Left ventricle myocardium superior (tissue), 1 donor: ENCODE measurements at regions not wholly inside any gene's neighbourhood (a gene's known extent, or its start where the extent isn't known, plus 50 kb on each side); places are given as distances from the start of the nearest gene placed in this dataset.

ENCODE experiments used
- ATAC-seq: fragments of 200-7000 bp; cut with Tn5 transposase; one replicate; pipeline ENCODE4 v1.9.1; 2020; ENCODE audit warnings: mild to moderate bottlenecking, moderate library complexity
- DNase-seq: peaks from one replicate; pipeline ENCODE4 v3.0.0-alpha.2; 2020
- intact Hi-C: fragments of 100-400 bp; cut with micrococcal nuclease; formaldehyde crosslinking; loops from one replicate; pipeline ENCODE4 v1.11.0; 2022
- donor health status: DM: no; HTN: yes; CAD: no; lungs with severe emphysema.

DNA sequence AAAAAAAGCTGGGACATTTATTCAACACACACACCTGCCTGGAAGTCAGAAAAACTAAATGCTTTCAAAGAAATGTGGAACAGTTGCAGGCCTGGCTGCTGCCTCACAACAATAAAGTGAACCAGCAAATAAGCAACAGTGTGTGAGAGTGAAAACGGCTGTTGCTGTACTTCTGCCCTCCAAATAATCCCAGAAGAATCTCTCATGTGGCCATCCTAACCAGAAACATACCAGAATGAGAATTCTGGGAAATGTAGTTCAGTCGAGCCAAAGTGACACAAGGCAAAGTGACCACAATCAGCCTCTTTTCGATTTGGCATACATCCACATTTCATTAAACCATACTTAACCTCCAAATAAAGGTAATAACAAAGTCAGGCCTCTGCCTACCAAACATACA lies 204.5 kb downstream of the SLC7A11 start:
- ATAC-seq (peak; percentile 39), DNase-seq (no peak)
- intact Hi-C loops: loop anchor here (5.0 to 10.0 kb wide), 3 partner anchors 145 to 837 kb away; no protein-coding TSS in a partner anchor

DNA sequence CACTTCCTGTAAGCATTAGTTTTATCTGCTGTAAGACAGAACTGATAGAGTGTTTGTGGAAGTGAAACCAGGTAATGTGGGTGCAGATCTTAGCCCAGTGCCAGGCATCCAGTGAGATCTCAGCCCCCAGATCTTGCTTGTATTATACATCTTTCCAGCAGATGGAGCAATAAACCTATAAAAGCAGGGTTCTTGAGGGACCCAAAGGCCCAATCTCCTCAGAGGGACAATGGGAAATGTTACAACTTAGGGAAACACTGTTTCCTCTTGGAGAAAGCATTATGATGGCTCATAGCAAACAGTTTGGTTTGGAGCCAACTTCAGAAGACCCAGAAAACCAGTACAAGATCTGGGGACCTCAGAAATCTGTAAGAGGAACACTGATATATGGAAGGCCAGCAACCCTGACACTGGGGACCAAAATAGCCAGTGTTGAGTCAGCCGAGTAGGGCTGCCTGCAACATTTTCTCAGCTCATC lies 206.3 kb downstream of the SLC7A11 start:
- DNase-seq (no peak), ATAC-seq (peak; percentile 94)
- intact Hi-C loops: loop anchor here (5.0 to 10.0 kb wide), 3 partner anchors 146 to 839 kb away; no protein-coding TSS in a partner anchor

DNA sequence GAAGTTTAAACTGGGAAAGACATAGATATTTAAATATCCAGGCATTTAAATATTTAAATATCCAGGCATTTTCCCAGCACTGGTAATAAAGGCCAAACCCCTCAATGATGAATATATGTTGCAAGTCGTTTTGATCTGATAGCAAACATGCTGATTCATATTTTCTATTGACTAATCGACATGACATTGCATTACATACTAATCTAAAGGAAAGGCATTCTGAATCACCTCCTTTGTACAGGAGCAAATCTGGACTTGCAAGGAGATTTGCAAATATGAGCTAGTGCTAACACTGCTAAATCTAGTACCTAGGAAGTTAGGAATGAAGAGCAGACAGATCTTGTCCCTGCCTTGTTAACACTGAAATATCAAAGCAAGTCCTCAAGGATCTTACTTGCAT lies 207.3 kb downstream of the SLC7A11 start:
- no peak for DNase-seq
- ATAC-seq: no peak
- intact Hi-C loops: loop anchor here (5.0 to 10.0 kb wide), 3 partner anchors 147 to 840 kb away; no protein-coding TSS in a partner anchor

DNA sequence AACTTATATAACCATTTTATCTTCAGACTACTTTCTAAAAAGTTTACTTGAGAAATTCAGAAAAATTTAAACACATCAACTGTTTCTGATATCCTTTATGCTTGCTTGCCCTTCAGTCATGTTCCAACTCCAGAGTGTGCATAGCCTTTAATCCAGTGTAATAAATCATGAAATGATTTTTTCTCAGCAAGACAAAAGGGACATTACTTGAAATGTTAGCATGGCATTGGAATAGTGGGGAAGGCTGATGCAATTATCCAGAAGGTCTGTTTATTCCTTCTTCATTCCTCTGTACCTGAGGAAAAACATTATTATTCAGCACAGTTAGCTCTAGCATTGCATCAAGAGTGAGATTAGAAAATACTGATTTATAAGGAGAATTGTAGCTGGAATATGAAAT lies 209.9 kb downstream of the SLC7A11 start:
- intact Hi-C loops: loop anchor here (10.0 kb wide), 1 partner anchor 843 kb away; no protein-coding TSS in a partner anchor
- no peak for ATAC-seq
- DNase-seq: no peak

DNA sequence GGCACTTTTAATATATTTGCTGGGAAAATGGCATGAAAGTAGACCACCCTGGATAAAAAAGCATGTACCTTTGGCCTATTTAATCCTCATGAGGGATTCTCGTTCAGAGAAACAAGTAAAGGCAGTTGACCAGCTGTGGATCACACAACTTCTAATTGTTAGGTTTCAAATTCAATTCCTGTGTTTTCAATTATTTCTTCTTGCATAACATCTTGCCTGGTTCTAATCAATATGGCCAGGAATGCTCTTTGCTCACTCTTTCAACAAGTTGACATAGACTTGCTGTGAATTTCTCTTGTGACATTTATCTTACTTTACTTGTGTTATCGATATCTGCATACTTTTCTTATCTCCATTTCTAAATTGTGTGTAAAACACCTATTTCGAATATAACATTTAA lies 211.8 kb downstream of the SLC7A11 start:
- ATAC-seq: no peak
- intact Hi-C loops: loop anchor here (10.0 kb wide), 1 partner anchor 844 kb away; no protein-coding TSS in a partner anchor

DNA sequence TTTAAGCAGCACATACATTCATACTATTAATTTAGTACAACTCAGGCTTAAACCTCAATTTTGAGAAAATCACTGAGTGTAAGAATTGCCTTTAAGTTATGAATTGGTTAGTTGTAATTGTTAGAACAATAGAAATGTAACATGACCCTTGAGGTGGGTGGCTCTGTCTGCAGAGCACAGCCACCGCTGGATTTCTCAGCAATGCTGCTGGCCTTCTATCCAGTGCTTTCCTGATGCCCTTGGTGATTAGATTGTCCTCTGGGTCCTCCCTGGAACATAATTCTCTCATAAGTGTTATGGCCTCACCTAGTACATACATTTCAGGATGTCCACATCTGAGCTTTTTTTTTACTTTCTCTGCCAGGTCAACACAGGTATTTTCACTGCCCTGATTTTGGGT lies 213.2 kb downstream of the SLC7A11 start:
- intact Hi-C loops: no loop called here
- ATAC-seq (no peak), DNase-seq (no peak)

More for the DNA sequence above, 211.8 kb downstream of the SLC7A11 start:
- DNase-seq: no peak

DNA sequence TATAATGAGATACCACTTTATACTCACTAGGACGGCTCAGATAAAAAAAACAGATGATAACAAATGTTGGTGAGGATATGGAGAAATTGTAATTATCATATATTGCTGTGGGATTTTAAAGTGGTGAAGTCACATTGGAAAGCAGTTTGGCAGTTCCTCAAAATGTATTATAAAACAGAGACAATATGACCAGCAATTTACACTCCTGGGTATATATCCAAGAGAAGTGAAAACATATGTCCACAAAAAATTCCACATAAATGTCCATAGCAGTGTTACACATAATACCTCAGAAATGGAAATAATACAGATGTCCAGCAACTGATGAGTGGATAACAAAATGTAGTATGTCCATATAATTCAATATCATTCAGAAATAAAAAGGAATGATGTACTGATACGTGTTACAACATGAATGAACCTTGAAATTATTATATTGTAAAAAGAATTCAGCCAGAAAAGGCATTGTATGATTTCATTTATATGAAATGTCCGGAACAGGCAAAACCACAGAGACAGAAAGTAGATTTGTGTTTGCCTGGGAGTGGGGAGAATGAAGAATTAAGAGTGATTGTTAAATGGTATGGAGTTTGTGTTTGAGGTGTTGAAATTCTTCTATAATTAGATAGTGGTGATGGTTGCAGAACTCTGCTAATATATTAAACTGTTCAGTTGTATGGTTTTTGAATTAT lies 220.9 kb downstream of the SLC7A11 start:
- DNase-seq: no peak
- no peak for ATAC-seq
- intact Hi-C loops: no loop called here

DNA sequence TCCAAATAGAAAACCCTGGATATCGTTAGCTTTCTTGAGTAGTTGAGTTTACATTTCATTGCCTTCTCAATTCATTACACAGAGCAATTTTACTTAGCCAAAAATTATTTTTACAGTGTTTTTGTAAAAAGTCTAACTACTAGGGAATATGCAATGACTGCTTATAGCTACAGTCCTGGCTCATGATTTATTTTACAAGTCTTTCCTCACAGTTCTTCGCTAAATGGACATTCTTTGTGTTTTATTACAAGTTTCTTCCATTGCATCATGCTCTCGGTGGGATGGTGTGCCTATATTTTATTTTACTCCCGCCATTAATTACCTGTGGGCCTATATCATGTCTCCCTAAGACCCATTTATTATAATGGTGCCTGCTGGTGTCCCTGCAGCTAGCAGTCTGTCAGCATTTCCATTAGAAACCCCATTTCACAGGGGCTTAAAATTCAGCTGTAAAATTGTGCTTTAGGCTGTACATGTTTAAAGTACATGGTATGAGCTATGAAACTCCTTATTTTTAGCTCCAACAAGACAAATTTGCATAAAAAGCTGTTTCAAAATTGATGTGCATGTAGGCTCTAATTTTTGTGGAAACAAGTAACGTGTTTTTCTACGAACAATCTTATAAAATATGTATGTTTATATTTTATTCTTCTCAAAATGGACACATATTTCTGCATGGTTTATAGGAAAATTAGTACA lies 227.4 kb downstream of the SLC7A11 start:
- intact Hi-C loops: no loop called here
- no peak for DNase-seq
- no peak for ATAC-seq

DNA sequence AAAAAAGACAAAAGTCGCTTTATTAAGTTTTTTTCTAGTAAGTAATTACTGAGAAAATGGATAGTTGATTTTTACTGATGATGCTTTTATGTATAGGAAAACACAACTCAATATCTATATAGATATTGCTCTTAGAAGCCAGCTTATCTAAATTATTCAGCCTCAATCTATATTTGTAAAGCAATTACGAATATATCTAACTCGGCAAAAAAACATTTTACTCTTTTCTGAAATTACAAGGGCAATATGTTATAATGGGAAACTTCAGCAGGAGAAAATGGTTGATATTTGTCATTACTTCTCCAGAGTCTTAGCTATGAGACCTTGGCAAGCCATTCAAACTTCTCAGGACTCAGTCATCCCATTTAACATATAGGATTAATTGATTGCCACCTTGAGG lies 228.5 kb downstream of the SLC7A11 start:
- DNase-seq (no peak), ATAC-seq (no peak)
- intact Hi-C loops: no loop called here

DNA sequence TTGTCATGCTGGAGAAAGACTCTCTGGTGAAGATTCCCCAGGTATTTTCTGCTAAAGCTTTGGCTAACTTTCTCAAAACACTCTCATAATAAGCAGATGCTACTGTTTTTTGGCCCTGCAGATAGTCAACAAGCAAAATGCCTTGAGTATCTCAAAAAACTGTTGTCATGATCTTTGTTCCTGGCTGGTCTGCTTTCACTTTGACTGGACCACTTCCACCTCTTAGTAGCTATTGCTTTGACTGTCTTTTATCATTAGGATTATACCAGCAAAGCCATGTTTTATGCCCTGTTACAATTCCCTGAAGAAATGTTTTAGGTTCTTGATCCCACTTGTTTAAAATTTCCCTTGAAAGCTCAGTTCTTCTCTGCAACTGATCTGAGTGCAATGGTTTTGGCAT lies 231.5 kb downstream of the SLC7A11 start:
- no peak for ATAC-seq
- DNase-seq: no peak
- intact Hi-C loops: no loop called here

DNA sequence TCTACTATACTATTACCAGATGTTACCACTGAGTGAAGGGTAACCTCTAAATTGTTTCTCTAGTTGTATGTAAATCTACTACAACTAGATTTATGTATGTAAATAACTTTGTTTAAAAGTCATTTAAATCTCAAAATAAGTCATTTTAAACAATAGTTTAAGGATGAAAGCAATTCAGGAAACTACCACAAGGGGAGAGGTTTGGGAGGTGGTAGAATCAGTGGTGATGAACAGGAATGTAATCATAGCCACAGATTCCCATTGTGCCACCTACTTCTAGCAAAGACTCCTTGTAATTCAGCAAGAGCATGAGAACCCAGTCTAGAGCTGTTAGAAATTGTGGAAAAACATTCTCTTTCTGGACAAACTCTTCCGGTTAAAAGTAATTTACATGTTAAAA lies 234.6 kb downstream of the SLC7A11 start:
- no peak for ATAC-seq
- intact Hi-C loops: no loop called here
- DNase-seq: no peak

DNA sequence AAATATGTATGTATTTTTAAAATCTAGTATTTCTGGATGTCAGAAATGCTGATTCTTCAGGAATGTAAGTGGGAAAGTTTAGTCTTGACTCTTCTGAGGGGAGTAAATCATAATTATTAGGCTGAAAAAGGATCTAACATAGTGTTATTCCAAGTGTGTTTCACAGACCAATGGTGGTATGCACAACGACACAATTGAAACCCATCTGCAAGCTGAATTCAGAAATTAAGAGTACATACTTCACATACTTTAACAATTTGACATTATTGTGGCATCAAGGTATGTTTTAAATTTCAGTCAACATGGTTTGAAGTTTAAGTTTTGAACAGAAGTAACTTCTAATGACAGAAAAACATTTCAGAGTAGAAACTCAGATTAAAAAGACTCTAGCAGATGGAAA lies 236.7 kb downstream of the SLC7A11 start:
- ATAC-seq: no peak
- intact Hi-C loops: no loop called here
- no peak for DNase-seq

DNA sequence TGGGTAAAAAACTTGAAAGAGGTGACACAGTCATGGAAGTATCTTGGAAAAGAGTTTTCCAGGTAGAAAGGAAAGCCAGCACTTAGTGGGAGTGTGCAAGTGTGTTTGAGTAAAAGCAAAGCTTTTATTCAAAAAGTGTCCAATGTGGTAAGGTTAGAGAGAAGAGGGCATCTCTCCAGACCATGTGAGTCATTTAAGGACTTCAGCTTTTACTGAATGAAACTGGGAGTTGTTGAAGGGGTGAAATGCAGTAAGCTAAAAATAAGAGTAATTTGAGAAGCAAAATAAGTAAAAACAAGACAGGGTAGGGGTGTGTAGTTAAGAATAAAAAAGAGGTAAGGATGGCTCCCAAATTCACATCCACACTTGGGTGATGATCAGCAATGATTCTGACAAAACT lies 238.9 kb downstream of the SLC7A11 start:
- no peak for ATAC-seq
- intact Hi-C loops: no loop called here
- DNase-seq: no peak

DNA sequence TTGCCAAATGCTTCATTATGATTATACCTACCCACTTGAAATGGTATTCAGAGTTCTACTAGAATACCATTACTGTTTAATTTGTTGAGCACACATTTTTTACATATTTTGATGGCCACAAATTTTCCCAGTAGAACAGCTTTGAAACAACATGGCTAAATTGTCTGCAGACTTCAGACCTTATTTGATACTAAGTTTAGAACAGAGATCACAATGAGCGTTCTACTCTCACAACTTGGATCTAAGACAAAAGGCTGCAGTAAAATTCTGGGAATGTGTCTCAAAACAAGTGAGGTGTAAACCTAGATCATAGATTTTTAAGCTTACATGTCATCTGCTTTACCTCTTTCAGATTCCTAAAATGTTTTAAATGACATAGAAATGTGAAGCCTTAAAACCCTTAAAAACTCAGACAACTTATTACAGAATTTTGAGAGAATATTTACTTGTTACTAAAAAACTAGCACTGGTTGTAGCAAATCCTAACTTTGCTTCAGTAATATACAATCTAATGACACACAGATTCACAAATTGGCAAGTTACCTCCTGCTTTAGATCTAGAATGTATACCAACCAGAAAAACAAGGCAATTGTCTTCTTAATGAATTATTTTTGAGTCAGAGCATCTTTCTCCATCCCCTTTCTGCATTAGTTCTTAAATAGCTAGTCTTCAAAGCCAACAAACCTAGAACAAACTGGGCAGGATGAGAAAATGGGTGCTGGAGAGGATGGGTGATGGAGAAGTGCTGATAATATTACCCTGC lies 243.3 kb downstream of the SLC7A11 start:
- intact Hi-C loops: no loop called here
- ATAC-seq (no peak), DNase-seq (no peak)

DNA sequence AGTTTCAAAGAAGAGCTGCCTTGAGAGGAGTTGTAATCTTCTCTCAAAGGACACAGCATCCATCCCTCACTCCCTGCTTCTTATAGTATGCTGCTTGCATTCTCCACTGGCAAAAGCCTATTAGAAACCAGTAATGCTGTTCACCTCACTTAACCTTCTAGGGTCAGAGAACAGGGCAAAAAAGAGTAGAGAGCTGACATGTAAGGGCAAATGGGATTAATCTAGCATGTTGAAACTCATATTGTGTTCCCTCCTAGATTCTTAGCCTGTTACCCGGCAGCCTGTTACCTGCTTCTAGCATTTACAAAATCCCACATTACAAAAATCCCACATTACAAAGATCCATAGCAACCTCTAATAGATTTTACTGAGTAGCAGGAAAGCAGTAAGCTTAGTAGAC lies 244.7 kb downstream of the SLC7A11 start:
- intact Hi-C loops: no loop called here
- DNase-seq (no peak), ATAC-seq (no peak)

DNA sequence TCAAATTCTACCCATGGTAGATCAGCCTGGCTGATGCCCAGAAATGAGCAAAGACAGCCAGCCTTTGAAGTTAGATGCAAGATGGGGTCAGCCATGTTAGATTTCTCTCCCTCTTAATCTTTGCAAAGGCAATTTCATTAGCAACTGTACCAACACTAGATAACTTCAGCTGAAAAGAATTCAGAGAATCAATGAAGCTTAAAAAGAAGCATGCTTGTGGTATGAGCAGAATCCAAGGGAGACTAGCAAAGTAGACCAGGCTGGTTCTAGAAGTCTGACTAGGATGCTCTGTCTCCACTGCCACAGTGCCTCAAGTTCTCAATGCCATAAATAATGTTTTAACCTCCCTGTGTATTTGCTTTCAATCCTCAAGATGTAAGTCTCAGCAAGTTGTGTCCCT lies 247.3 kb downstream of the SLC7A11 start:
- ATAC-seq: no peak
- intact Hi-C loops: no loop called here
- no peak for DNase-seq

DNA sequence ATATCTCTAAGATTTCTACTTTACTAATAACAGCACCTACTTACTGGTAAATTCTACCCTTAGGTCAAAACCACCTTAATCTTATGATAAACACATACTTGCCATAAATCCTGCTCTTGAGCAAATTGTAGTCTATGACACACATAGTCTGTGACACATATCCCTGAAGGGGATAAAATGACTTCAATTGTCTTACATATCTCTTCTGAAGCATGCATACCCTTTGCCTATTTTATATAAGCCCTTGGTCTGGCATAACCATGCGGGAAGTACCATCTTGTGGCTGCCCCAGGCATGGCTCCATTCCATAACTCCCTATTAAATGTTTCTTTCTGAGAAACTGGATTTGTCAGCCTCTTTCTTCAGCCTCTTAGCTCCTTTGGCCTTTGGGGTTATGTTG lies 248.9 kb downstream of the SLC7A11 start:
- no peak for ATAC-seq
- intact Hi-C loops: no loop called here
- no peak for DNase-seq

DNA sequence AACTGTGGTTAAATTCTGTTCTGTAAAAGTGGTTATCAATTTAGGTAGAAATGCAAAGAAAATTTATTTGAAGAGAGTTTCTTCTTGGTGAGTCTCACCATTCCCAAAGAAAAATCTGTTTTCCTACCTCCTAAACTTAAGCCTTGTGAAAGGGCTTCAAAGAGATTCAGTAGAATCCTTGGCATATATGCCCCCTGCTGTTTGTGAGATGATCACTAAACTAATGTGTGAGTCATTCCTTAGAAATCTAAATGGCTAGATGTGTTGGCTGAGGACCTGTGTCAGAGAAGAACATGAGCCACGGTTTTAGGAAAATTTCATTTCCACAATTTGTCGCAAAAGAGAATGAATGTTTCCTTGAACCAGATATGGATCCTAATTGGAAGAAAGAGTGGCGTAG lies 260.9 kb downstream of the SLC7A11 start:
- intact Hi-C loops: no loop called here
- ATAC-seq (no peak), DNase-seq (no peak)

DNA sequence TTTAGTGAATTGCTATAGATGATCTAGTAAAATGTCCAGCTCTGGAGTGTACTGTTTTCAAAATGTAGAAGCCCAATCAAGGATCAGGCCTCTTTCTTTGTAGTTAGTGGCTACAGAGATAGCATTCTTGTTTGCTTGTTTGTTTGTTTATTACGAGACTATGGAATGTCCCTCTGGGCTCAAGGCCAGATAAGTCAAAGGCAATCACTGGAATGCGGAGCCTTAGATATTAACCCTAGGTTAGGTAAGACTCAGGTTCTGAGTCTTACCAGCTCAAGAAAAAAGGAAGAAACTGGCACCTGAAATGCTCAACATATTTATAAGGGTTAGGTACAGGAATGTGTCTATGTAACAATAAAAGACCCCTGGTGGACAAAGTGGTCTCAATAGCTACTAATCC lies 261.5 kb downstream of the SLC7A11 start:
- no peak for DNase-seq
- intact Hi-C loops: no loop called here
- ATAC-seq: no peak

DNA sequence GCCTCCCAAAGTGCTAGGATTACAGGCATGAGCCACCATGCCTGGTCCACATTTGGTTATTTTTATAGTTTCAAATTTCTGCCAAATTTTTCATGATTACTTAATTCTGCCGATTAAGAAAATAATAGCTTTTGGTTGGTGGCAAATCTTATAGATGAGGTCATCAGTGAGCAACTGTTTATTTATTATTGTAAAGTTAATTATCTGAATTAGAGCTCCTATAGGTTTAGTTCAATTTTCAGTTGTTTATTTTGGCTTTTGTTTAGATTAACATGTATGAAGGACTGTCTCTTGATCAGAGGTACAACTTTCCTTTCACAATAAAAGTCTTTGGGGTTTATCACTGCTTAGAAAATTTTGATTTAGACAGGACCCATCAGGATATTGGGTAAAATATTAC lies 262.2 kb downstream of the SLC7A11 start:
- ATAC-seq: no peak
- intact Hi-C loops: no loop called here

More for the DNA sequence above, 262.2 kb downstream of the SLC7A11 start:
- no peak for DNase-seq
